OCI-LY3 (cell line): ENCODE measurements at regions not wholly inside any gene's neighbourhood (a gene's known extent, or its start where the extent isn't known, plus 50 kb on each side); places are given as distances from the start of the nearest gene placed in this dataset.

Source experiments
- H2AFZ ChIP-seq: fragments of 200-600, 300-600 bp; shearing (Covaris generic); 2 replicates; pipeline ENCODE4 v1.6.0; 2014; ENCODE audit warnings: antibody characterized with exemption, low read depth, low read length
- H3K27ac ChIP-seq: fragments of 200-600, 300-600 bp; sonication (generic); 2 replicates; pipeline ENCODE4 v1.5.1; 2014; ENCODE audit warnings: mild to moderate bottlenecking, low read length, moderate library complexity, mixed read lengths
- H3K27me3 ChIP-seq: fragments of 200-600, 300-600 bp; sonication (generic); 2 replicates; pipeline ENCODE4 v1.6.1; 2014; ENCODE audit warnings: low read depth, low read length, mixed read lengths
- H3K36me3 ChIP-seq: fragments of 200-600, 300-600 bp; sonication (generic); replicated peaks from 2 replicates; pipeline ENCODE3; 2014; ENCODE audit warnings: low read depth, low read length, mixed read lengths
- H3K4me1 ChIP-seq: fragments of 300-600, 200-600 bp; sonication (generic); 2 replicates; pipeline ENCODE4 v1.6.1; 2014; ENCODE audit warnings: low read length, mixed read lengths
- H3K4me2 ChIP-seq: fragments of 200-600, 300-600 bp; sonication (generic); 2 replicates; pipeline ENCODE4 v1.6.1; 2014; ENCODE audit warnings: low read length, mixed read lengths
- H3K4me3 ChIP-seq: fragments of 300-600, 200-600 bp; sonication (generic); 2 replicates; pipeline ENCODE4 v1.5.1; 2014; ENCODE audit warnings: antibody characterized with exemption, mild to moderate bottlenecking, low read length, moderate library complexity
- H3K79me2 ChIP-seq: fragments of 300-600, 200-600 bp; shearing (Covaris generic); 2 replicates; pipeline ENCODE4 v1.6.1; 2014; ENCODE audit warnings: mild to moderate bottlenecking, low read length, mixed read lengths
- H3K9ac ChIP-seq: fragments of 300-600, 200-600 bp; shearing (Covaris generic); 2 replicates; pipeline ENCODE4 v1.6.0; 2014; ENCODE audit warnings: mild to moderate bottlenecking, low read length, moderate library complexity
- H3K9me3 ChIP-seq: fragments of 200-600, 300-600 bp; shearing (Covaris generic); 2 replicates; pipeline ENCODE4 v1.6.1; 2014; ENCODE audit warnings: low read length, mixed read lengths; ENCODE audit not compliant: insufficient read depth
- H4K20me1 ChIP-seq: fragments of 200-600, 300-600 bp; sonication (generic); 2 replicates; pipeline ENCODE4 v1.6.1; 2016; ENCODE audit warnings: low read length, mixed read lengths; ENCODE audit not compliant: insufficient read depth
- CTCF ChIP-seq: fragments of 200-600, 300-600 bp; sonication (generic); IDR thresholded peaks from 2 replicates; pipeline ENCODE4 v1.5.1; 2014; ENCODE audit warnings: antibody characterized with exemption, low read length, low read depth
- EZH2phosphoT487 ChIP-seq: fragments of 200-600 bp; shearing (Covaris generic); IDR thresholded peaks from 2 replicates; pipeline ENCODE4 v1.6.1; 2018; ENCODE audit warnings: antibody characterized with exemption, mixed run types, low read depth

GRCh38 chr19:31126236-31126635 is 223.0 kb downstream of the TSHZ3 start:
- H3K79me2 ChIP-seq, result no peaks in the 10 kb centered on the region
- no peak overlapping the region for H3K9ac ChIP-seq
- H3K4me1 ChIP-seq, result no peaks in the 10 kb centered on the region
- no peak overlapping the region for H3K4me3 ChIP-seq
- TF ChIP-seq CTCF (no peak), EZH2phosphoT487 (no peak)
- no peak overlapping the region for H3K4me2 ChIP-seq
- no peaks in the 10 kb centered on the region for H3K36me3 ChIP-seq
- H3K9me3 ChIP-seq, result no peaks in the 10 kb centered on the region; the same call in none of the 2 replicates
- no peaks in the 10 kb centered on the region for H4K20me1 ChIP-seq
- H2AFZ ChIP-seq, result no peak overlapping the region
- H3K27me3 ChIP-seq, result no peaks in the 10 kb centered on the region
- no peak overlapping the region for H3K27ac ChIP-seq

GRCh38 chr19:31125071-31125470 is 224.2 kb downstream of the TSHZ3 start:
- Histone ChIP-seq H3K36me3 (no peaks in the 10 kb centered on the region), H4K20me1 (no peaks in the 10 kb centered on the region), H3K9ac (no peak overlapping the region), H3K27me3 (no peaks in the 10 kb centered on the region), H3K4me1 (no peaks in the 10 kb centered on the region), H3K79me2 (no peaks in the 10 kb centered on the region), H3K4me3 (no peak overlapping the region), H3K27ac (no peak overlapping the region), H3K4me2 (no peak overlapping the region), H2AFZ (no peak overlapping the region), H3K9me3 (no peaks in the 10 kb centered on the region; the same call in none of the 2 replicates)
- TF ChIP-seq EZH2phosphoT487 (no peak), CTCF (no peak)

DNA sequence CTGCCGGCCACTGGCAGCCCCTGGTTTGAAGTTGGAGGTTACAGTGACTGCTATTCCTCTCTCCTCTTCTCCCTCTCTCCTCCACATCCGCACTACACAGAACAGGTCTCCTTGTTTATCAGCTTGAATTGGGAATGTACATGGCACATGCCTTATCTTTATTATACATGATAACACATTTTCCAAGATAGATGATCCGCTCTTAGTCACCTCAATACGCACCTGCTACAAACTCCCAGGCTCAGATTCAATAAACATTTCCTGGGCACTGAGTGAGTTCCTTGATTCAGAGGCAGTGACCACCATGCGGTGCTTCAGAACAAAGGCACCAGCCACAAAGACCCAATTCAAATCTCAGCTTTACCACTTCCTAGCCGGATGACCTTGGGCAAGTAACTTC is 227.7 kb downstream of the TSHZ3 start:
- no peaks in the 10 kb centered on the region for H3K79me2 ChIP-seq
- no peaks in the 10 kb centered on the region for H3K4me1 ChIP-seq
- no peaks in the 10 kb centered on the region for H3K9me3 ChIP-seq
- no peaks in the 10 kb centered on the region for H3K27me3 ChIP-seq
- H3K27ac ChIP-seq, result no peak overlapping the region
- no peak overlapping the region for H3K4me2 ChIP-seq
- TF ChIP-seq CTCF (no peak), EZH2phosphoT487 (no peak)
- H3K4me3 ChIP-seq, result no peak overlapping the region
- H2AFZ ChIP-seq, result no peak overlapping the region
- H4K20me1 ChIP-seq, result no peaks in the 10 kb centered on the region
- no peaks in the 10 kb centered on the region for H3K36me3 ChIP-seq
- no peak overlapping the region for H3K9ac ChIP-seq

DNA sequence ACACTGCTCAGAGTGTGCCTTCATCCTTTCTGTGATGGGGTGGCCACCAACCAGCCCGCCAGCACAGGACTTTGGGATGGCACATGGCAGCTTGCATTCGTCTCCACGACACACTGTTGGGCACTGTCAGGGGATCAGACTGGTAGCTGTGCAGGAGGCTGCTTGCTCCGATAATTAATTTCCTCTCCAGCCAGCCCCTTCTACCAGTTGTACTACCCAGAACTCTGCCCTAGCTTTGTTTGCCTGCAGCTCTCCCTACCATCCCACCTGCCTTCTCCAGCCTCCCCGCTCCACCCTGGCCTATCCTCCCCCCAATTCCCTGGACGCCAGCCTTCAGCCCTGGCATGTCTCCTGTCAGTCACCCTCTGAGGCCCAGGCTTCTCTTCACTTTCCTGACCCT is 228.3 kb downstream of the TSHZ3 start:
- Histone ChIP-seq H3K4me2 (no peak overlapping the region), H3K9me3 (no peaks in the 10 kb centered on the region), H3K4me3 (no peak overlapping the region), H2AFZ (no peak overlapping the region), H3K27ac (no peak overlapping the region), H3K36me3 (no peaks in the 10 kb centered on the region), H3K27me3 (no peaks in the 10 kb centered on the region), H3K9ac (no peak overlapping the region), H3K79me2 (no peaks in the 10 kb centered on the region), H3K4me1 (no peaks in the 10 kb centered on the region), H4K20me1 (no peaks in the 10 kb centered on the region)
- TF ChIP-seq CTCF, result no peak
- no peak for TF ChIP-seq EZH2phosphoT487
